Naive B cell (primary cell): ENCODE measurements at regions not wholly inside any gene's neighbourhood (a gene's known extent, or its start where the extent isn't known, plus 50 kb on each side); places are given as distances from the start of the nearest gene placed in this dataset.

Experiments
- ATAC-seq, 2 donors: fragments of 150-1000 bp; cut with Tn5 transposase; 2 replicates each; pipeline ENCODE4 v1.10.0; 2021; ENCODE audit warnings: low read depth in 2 of 2, mild to moderate bottlenecking in 2 of 2, moderate library complexity in 2 of 2
- DNase-seq: peaks from one replicate; pipeline ENCODE4 v3.0.0; 2022
- H3K27ac Mint-ChIP-seq, 6 donors: one replicate each; pipeline ENCODE4 v1.8.0; 2020 to 2022; ENCODE audit warnings: mild to moderate bottlenecking in 6 of 6, mixed read lengths in 6 of 6, moderate library complexity in 5 of 6, inconsistent platforms in 2 of 6
- H3K27me3 Mint-ChIP-seq, 3 donors: one replicate each; pipeline ENCODE4 v1.8.0; 2021 to 2022; ENCODE audit warnings: mixed read lengths in 3 of 3, mild to moderate bottlenecking in 1 of 3
- H3K36me3 Mint-ChIP-seq, 2 donors: one replicate each; pipeline ENCODE4 v1.8.0; 2020 to 2022; ENCODE audit warnings: mixed read lengths in 2 of 2, inconsistent platforms in 1 of 2, mild to moderate bottlenecking in 1 of 2
- H3K4me1 Mint-ChIP-seq, 3 donors: one replicate each; pipeline ENCODE4 v1.8.0; 2020 to 2022; ENCODE audit warnings: mixed read lengths in 3 of 3, inconsistent platforms in 1 of 3, mild to moderate bottlenecking in 1 of 3, moderate library complexity in 1 of 3
- H3K4me3 Mint-ChIP-seq, 8 donors: one replicate each; pipeline ENCODE4 v1.8.0; 2020 to 2022; ENCODE audit warnings: mild to moderate bottlenecking in 8 of 8, mixed read lengths in 8 of 8, moderate library complexity in 8 of 8, inconsistent platforms in 2 of 8
- H3K9me3 Mint-ChIP-seq, 7 donors: one replicate each; pipeline ENCODE4 v1.8.0; 2020 to 2022; ENCODE audit warnings: mixed read lengths in 7 of 7, mild to moderate bottlenecking in 5 of 7, inconsistent platforms in 2 of 7, moderate library complexity in 1 of 7

GRCh38 chr6:167514524-167514923 lies 189.6 kb downstream of the TTLL2 start:
- H3K27ac Mint-ChIP-seq = no peak overlapping the region
- no peak overlapping the region for H3K4me3 Mint-ChIP-seq

GRCh38 chr6:167515873-167516507 lies 191.1 kb downstream of the TTLL2 start:
- Mint-ChIP-seq H3K4me3 (no peak overlapping the region), H3K27me3 (peaks cover 12 to 28% (median 26%) of the 10 kb centered on the region in 3 donors), H3K27ac (no peak overlapping the region), H3K9me3 (peaks cover 0 to 3% (median 0%) of the 10 kb centered on the region in 7 donors), H3K36me3 (no peaks in the 10 kb centered on the region), H3K4me1 (no peaks in the 10 kb centered on the region)
- ATAC-seq = no peak
- no peak for DNase-seq

More at GRCh38 chr6:167514524-167514923, 189.6 kb downstream of the TTLL2 start:
- Mint-ChIP-seq H3K9me3 (peaks cover 0 to 3% (median 0%) of the 10 kb centered on the region in 7 donors), H3K4me1 (no peaks in the 10 kb centered on the region), H3K36me3 (no peaks in the 10 kb centered on the region), H3K27me3 (peaks cover 12 to 22% (median 18%) of the 10 kb centered on the region in 3 donors)
- no peak for DNase-seq
- ATAC-seq = no peak

- H3K4me3 Mint-ChIP-seq = no peak overlapping the region
- H3K4me1 Mint-ChIP-seq = no peaks in the 10 kb centered on the region
- DNase-seq (no peak), ATAC-seq (no peak)
- H3K36me3 Mint-ChIP-seq = no peaks in the 10 kb centered on the region
- H3K27me3 Mint-ChIP-seq = peaks cover 11 to 23% (median 21%) of the 10 kb centered on the region in 3 donors
- H3K27ac Mint-ChIP-seq = no peak overlapping the region
- H3K9me3 Mint-ChIP-seq = peaks cover 0 to 3% (median 0%) of the 10 kb centered on the region in 7 donors
Observed at GRCh38 chr6:167517254-167517916, 192.5 kb downstream of the TTLL2 start.

- DNase-seq = no peak
- no peak for ATAC-seq
- H3K4me3 Mint-ChIP-seq = no peak overlapping the region
Observed at GRCh38 chr6:167523426-167523825, 198.5 kb downstream of the TTLL2 start.

GRCh38 chr6:167524261-167525111 lies 199.6 kb downstream of the TTLL2 start:
- peaks cover 27 to 32% (median 28%) of the 10 kb centered on the region in 3 donors for H3K27me3 Mint-ChIP-seq

More at GRCh38 chr6:167523426-167523825, 198.5 kb downstream of the TTLL2 start:
- H3K36me3 Mint-ChIP-seq = no peaks in the 10 kb centered on the region
- peaks cover 25 to 29% (median 25%) of the 10 kb centered on the region in 3 donors for H3K27me3 Mint-ChIP-seq
- H3K9me3 Mint-ChIP-seq = peaks cover 0 to 3% (median 0%) of the 10 kb centered on the region in 7 donors
- H3K4me1 Mint-ChIP-seq = no peaks in the 10 kb centered on the region
- no peak overlapping the region for H3K27ac Mint-ChIP-seq

GRCh38 chr6:167525774-167526173 lies 200.9 kb downstream of the TTLL2 start:
- no peak overlapping the region for H3K4me3 Mint-ChIP-seq
- no peaks in the 10 kb centered on the region for H3K4me1 Mint-ChIP-seq
- DNase-seq (no peak), ATAC-seq (no peak)
- H3K36me3 Mint-ChIP-seq = no peaks in the 10 kb centered on the region
- peaks cover 0 to 1% (median 0%) of the 10 kb centered on the region in 7 donors for H3K9me3 Mint-ChIP-seq
- no peak overlapping the region for H3K27ac Mint-ChIP-seq
- H3K27me3 Mint-ChIP-seq = peaks cover 19 to 32% (median 21%) of the 10 kb centered on the region in 3 donors

More at GRCh38 chr6:167524261-167525111, 199.6 kb downstream of the TTLL2 start:
- no peak overlapping the region for H3K4me3 Mint-ChIP-seq
- no peak overlapping the region for H3K27ac Mint-ChIP-seq
- DNase-seq (no peak), ATAC-seq (no peak)
- H3K4me1 Mint-ChIP-seq = no peaks in the 10 kb centered on the region
- H3K36me3 Mint-ChIP-seq = no peaks in the 10 kb centered on the region
- H3K9me3 Mint-ChIP-seq = peaks cover 0 to 1% (median 0%) of the 10 kb centered on the region in 7 donors

- ATAC-seq (no peak), DNase-seq (no peak)
- H3K4me3 Mint-ChIP-seq = no peak overlapping the region
- peaks cover 0 to 1% (median 0%) of the 10 kb centered on the region in 7 donors for H3K9me3 Mint-ChIP-seq
- peaks cover 19 to 33% (median 27%) of the 10 kb centered on the region in 3 donors for H3K27me3 Mint-ChIP-seq
- no peak overlapping the region for H3K27ac Mint-ChIP-seq
- no peaks in the 10 kb centered on the region for H3K36me3 Mint-ChIP-seq
- H3K4me1 Mint-ChIP-seq = no peaks in the 10 kb centered on the region
Observed at GRCh38 chr6:167526465-167527368, 201.8 kb downstream of the TTLL2 start.

- DNase-seq = no peak
- Mint-ChIP-seq H3K27ac (no peak overlapping the region), H3K4me3 (no peak overlapping the region), H3K36me3 (no peaks in the 10 kb centered on the region), H3K27me3 (peaks cover 11 to 39% (median 35%) of the 10 kb centered on the region in 3 donors), H3K4me1 (no peaks in the 10 kb centered on the region), H3K9me3 (peaks cover 0 to 3% (median 0%) of the 10 kb centered on the region in 7 donors)
- no peak for ATAC-seq
Observed at GRCh38 chr6:167528239-167528638, 203.4 kb downstream of the TTLL2 start.

- H3K4me3 Mint-ChIP-seq = no peak overlapping the region
- H3K9me3 Mint-ChIP-seq = peaks cover 0 to 3% (median 0%) of the 10 kb centered on the region in 7 donors
- ATAC-seq (no peak), DNase-seq (no peak)
- peaks cover 11 to 39% (median 35%) of the 10 kb centered on the region in 3 donors for H3K27me3 Mint-ChIP-seq
- no peaks in the 10 kb centered on the region for H3K4me1 Mint-ChIP-seq
- no peaks in the 10 kb centered on the region for H3K36me3 Mint-ChIP-seq
- peak overlapping the region in 1 of 6 donors; percentile 27 for H3K27ac Mint-ChIP-seq
Observed at GRCh38 chr6:167528976-167529375, 204.1 kb downstream of the TTLL2 start.

- Mint-ChIP-seq H3K27me3 (peaks cover 11 to 44% (median 35%) of the 10 kb centered on the region in 3 donors), H3K9me3 (peaks cover 0 to 3% (median 0%) of the 10 kb centered on the region in 7 donors), H3K4me1 (no peaks in the 10 kb centered on the region), H3K27ac (peak overlapping the region in 1 of 6 donors; percentile 63), H3K4me3 (no peak overlapping the region), H3K36me3 (no peaks in the 10 kb centered on the region)
- DNase-seq (no peak), ATAC-seq (no peak)
Observed at GRCh38 chr6:167529444-167530335, 204.8 kb downstream of the TTLL2 start.

GRCh38 chr6:167530951-167531350 lies 206.1 kb downstream of the TTLL2 start:
- Mint-ChIP-seq H3K9me3 (peaks cover 0 to 7% (median 2%) of the 10 kb centered on the region in 7 donors), H3K27me3 (peaks cover 7 to 35% (median 35%) of the 10 kb centered on the region in 3 donors), H3K36me3 (no peaks in the 10 kb centered on the region), H3K4me3 (no peak overlapping the region), H3K4me1 (no peaks in the 10 kb centered on the region), H3K27ac (peak overlapping the region in 1 of 6 donors; percentile 14)
- DNase-seq (no peak), ATAC-seq (no peak)
